NCI-H2227 (cell line): ENCODE measurements at regions not wholly inside any gene's neighbourhood (a gene's known extent, or its start where the extent isn't known, plus 50 kb on each side); places are given as distances from the start of the nearest gene placed in this dataset.

Experiments
- DNase-seq: peaks from one replicate; lab custom pipeline; 2025; ENCODE audit not compliant: unreplicated experiment; lab: John Stamatoyannopoulos, UW

- no peak for DNase-seq
Observed at GRCh38 chr6:6912817-6913744, 194.7 kb upstream of the RREB1 start.

- DNase-seq: no peak
Observed at GRCh38 chr6:6915219-6915618, 192.5 kb upstream of the RREB1 start.

GRCh38 chr6:6915813-6916547 is 191.8 kb upstream of the RREB1 start:
- no peak for DNase-seq

GRCh38 chr6:6916598-6916997 is 191.2 kb upstream of the RREB1 start:
- DNase-seq: no peak

- DNase-seq: no peak
Observed at GRCh38 chr6:6918216-6918983, 189.4 kb upstream of the RREB1 start.

GRCh38 chr6:6919173-6919572 is 188.6 kb upstream of the RREB1 start:
- DNase-seq: no peak

- no peak for DNase-seq
Observed at GRCh38 chr6:6920114-6920986, 187.4 kb upstream of the RREB1 start.

- DNase-seq: no peak
Observed at GRCh38 chr6:6920987-6921313, 186.8 kb upstream of the RREB1 start.

- no peak for DNase-seq
Observed at GRCh38 chr6:6922166-6922565, 185.6 kb upstream of the RREB1 start.

- no peak for DNase-seq
Observed at GRCh38 chr6:6923605-6924004, 184.2 kb upstream of the RREB1 start.

GRCh38 chr6:6924708-6925107 is 183.1 kb upstream of the RREB1 start:
- DNase-seq: no peak

GRCh38 chr6:6925391-6926164 is 182.2 kb upstream of the RREB1 start:
- no peak for DNase-seq

GRCh38 chr6:6926856-6927255 is 180.9 kb upstream of the RREB1 start:
- DNase-seq: no peak

GRCh38 chr6:6927521-6928361 is 180.0 kb upstream of the RREB1 start:
- no peak for DNase-seq

GRCh38 chr6:6930223-6930880 is 177.4 kb upstream of the RREB1 start:
- no peak for DNase-seq

GRCh38 chr6:6931071-6932025 is 176.4 kb upstream of the RREB1 start:
- DNase-seq: no peak

GRCh38 chr6:6932341-6932740 is 175.4 kb upstream of the RREB1 start:
- DNase-seq: no peak
